ENCODE measurements at regions not wholly inside any gene's neighbourhood (a gene's known extent, or its start where the extent isn't known, plus 50 kb on each side); places are given as distances from the start of the nearest gene placed in this dataset.

- Histone ChIP-seq H3K4me3 (ENCODE audit: low read depth, low read length) (no peak overlapping the region), H3K27me3 (ENCODE audit: control insufficient read depth, insufficient read depth, low read length) (no peaks in the 10 kb centered on the region), H3K36me3 (ENCODE audit: control insufficient read depth, insufficient read depth, low read length) (no peaks in the 10 kb centered on the region)
- DNase-seq (ENCODE audit: low read depth): no peak
- TF ChIP-seq CTCF (IDR thresholded peaks at IDR 0.05; ENCODE audit: insufficient read depth, low read length, severe bottlenecking): no peak
- FAIRE-seq: no peak
Measured at GRCh38 chr2:16365366-16365765, 300.3 kb downstream of the CYRIA start.

DNA sequence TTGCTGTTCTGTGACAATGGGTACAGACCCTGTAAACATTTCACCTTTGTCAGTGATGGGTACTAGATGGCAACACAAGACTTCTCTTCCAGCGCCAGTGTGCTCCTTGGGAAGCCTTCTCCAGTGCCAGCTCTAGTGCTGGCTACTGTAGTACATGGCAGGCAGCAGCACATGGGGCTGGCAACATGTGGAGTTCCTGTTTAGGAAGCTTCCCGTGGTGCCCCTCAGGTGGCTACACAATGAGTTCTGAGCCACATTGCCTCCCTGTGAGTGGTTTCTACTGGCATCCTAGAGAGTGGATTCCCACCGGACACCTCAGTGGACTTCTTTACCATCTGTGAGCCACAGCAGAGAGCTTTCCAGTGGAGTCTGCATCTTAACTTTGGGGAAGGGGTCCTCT lies 302.1 kb downstream of the CYRIA start:
- FAIRE-seq: no peak

GRCh38 chr2:16362611-16363010 lies 303.0 kb downstream of the CYRIA start:
- DNase-seq (ENCODE audit: low read depth) (no peak), FAIRE-seq (no peak)
- Histone ChIP-seq H3K27me3 (ENCODE audit: control insufficient read depth, insufficient read depth, low read length) (no peaks in the 10 kb centered on the region), H3K4me3 (ENCODE audit: low read depth, low read length) (no peak overlapping the region), H3K36me3 (ENCODE audit: control insufficient read depth, insufficient read depth, low read length) (no peaks in the 10 kb centered on the region)
- TF ChIP-seq CTCF (IDR thresholded peaks at IDR 0.05; ENCODE audit: insufficient read depth, low read length, severe bottlenecking): no peak

More for the DNA sequence above, 302.1 kb downstream of the CYRIA start:
- DNase-seq (ENCODE audit: low read depth): no peak
- H3K36me3 ChIP-seq (ENCODE audit: control insufficient read depth, insufficient read depth, low read length): no peaks in the 10 kb centered on the region
- H3K27me3 ChIP-seq (ENCODE audit: control insufficient read depth, insufficient read depth, low read length): no peaks in the 10 kb centered on the region
- H3K4me3 ChIP-seq (ENCODE audit: low read depth, low read length): no peak overlapping the region
- no peak for TF ChIP-seq CTCF (IDR thresholded peaks at IDR 0.05; ENCODE audit: insufficient read depth, low read length, severe bottlenecking)

DNA sequence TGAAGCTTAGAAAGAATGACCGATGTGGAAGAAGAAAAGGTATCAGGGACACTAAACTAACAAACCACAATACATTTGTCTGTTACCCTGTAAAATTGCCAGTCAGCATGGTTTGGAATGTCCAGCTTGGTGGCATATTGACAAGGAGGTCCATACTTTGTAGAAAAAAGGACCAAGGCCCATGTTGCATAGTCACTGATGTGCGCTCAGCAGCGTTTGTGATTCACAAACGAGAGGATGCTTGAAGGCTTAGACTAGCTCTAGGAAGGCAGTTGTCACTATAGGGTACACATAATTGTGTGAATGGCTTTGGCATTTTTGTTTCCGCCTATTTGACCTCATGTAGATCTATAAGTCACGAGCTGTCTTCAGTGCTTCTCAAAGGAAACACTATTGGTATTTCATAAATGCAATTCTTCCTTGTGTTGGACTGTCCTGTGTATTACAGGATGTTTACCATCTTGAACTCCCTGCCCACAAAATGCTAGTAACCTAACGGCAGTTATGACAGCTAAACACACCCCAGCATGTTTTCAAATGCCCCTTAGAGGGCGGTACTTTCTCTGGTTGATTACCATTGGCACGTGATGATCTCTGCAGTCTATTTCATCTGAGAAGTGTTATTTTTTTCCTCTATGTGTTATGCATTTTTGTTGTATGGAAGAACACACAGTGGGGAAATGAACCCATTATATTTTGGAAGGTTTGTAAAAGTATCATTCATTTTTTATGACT lies 304.2 kb downstream of the CYRIA start:
- Histone ChIP-seq H3K36me3 (ENCODE audit: control insufficient read depth, insufficient read depth, low read length) (no peaks in the 10 kb centered on the region), H3K4me3 (ENCODE audit: low read depth, low read length) (no peak overlapping the region), H3K27me3 (ENCODE audit: control insufficient read depth, insufficient read depth, low read length) (no peaks in the 10 kb centered on the region)
- DNase-seq (ENCODE audit: low read depth) (no peak), FAIRE-seq (no peak)
- no peak for TF ChIP-seq CTCF (IDR thresholded peaks at IDR 0.05; ENCODE audit: insufficient read depth, low read length, severe bottlenecking)

DNA sequence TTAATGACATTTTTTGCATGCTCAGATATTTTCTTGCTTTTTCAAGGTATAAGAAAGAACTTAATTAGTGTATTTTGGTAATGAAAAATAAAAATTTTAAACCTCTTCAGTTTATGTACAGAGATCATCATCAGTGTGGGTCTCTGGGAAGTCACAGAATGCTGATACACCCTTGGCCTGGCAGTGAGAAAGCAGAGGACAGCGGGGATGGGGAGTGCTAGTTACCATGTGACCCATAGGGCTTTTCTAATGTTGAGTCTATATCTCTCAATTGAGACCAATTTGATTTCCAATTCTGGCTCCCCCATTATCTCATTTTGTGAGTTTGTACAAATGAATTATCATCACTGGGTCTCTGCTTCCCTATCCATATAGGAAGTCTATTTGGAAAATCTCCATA lies 305.7 kb downstream of the CYRIA start:
- no peak overlapping the region for H3K4me3 ChIP-seq (ENCODE audit: low read depth, low read length)
- DNase-seq (ENCODE audit: low read depth): no peak
- H3K27me3 ChIP-seq (ENCODE audit: control insufficient read depth, insufficient read depth, low read length): no peaks in the 10 kb centered on the region
- no peaks in the 10 kb centered on the region for H3K36me3 ChIP-seq (ENCODE audit: control insufficient read depth, insufficient read depth, low read length)
- no peak for FAIRE-seq
- no peak for TF ChIP-seq CTCF (IDR thresholded peaks at IDR 0.05; ENCODE audit: insufficient read depth, low read length, severe bottlenecking)

- no peak for TF ChIP-seq CTCF (IDR thresholded peaks at IDR 0.05; ENCODE audit: insufficient read depth, low read length, severe bottlenecking)
- Histone ChIP-seq H3K27me3 (ENCODE audit: control insufficient read depth, insufficient read depth, low read length) (no peaks in the 10 kb centered on the region), H3K4me3 (ENCODE audit: low read depth, low read length) (no peak overlapping the region), H3K36me3 (ENCODE audit: control insufficient read depth, insufficient read depth, low read length) (no peaks in the 10 kb centered on the region)
- FAIRE-seq (no peak), DNase-seq (ENCODE audit: low read depth) (no peak)
Measured at GRCh38 chr2:16357188-16357587, 308.4 kb downstream of the CYRIA start.
